Esophagus squamous epithelium (tissue), 5 donors: ENCODE measurements at regions not wholly inside any gene's neighbourhood (a gene's known extent, or its start where the extent isn't known, plus 50 kb on each side); places are given as distances from the start of the nearest gene placed in this dataset.

Source experiments
- DNase-seq: peaks from one replicate; lab custom pipeline; 2025; lab: John Stamatoyannopoulos, UW
- H3K27ac ChIP-seq, 4 donors: fragments of 200-600 bp; sonication (generic); one replicate each; pipeline ENCODE4 v1.5.1; 2016 to 2019; ENCODE audit warnings: mild to moderate bottlenecking in 1 of 4
- H3K27me3 ChIP-seq, 4 donors: fragments of 200-600 bp; sonication (generic); 1 replicate in 3 of 4; 2 replicates in 1 of 4; pipeline versions ENCODE4 v1.5.1 to v1.6.0; 2017 to 2021; ENCODE audit warnings: antibody characterized with exemption in 1 of 4
- H3K36me3 ChIP-seq, 3 donors: fragments of 200-600 bp; sonication (generic); one replicate each; pipeline ENCODE4 v1.5.1; 2016 to 2019
- H3K4me1 ChIP-seq, 3 donors: fragments of 200-600 bp; sonication (generic); one replicate each; pipeline ENCODE4 v1.5.1; 2017 to 2019
- H3K4me3 ChIP-seq, 4 donors: fragments of 200-600 bp; sonication (generic); 1 replicate in 3 of 4; 2 replicates in 1 of 4; pipeline ENCODE4 v1.5.1; 2016 to 2019; ENCODE audit warnings: mild to moderate bottlenecking in 2 of 4, moderate library complexity in 1 of 4
- H3K9me3 ChIP-seq, 3 donors: fragments of 200-600 bp; sonication (generic); one replicate each; pipeline ENCODE4 v1.5.1; 2016 to 2019
- POLR2A ChIP-seq, 4 donors: fragments of 450-650 bp; IDR thresholded peaks; one replicate each; pipeline ENCODE4 v1.6.1; 2017; ENCODE audit warnings: antibody characterized with exemption in 4 of 4, mild to moderate bottlenecking in 4 of 4, moderate library complexity in 3 of 4
- WGBS, 2 donors: methylation state at CpG; one replicate each; pipeline ENCODE4 v1.1.5; 2018; 5-methylcytosine and 5-hydroxymethylcytosine counted together
- intact Hi-C: fragments of 100-400 bp; cut with DNase I; formaldehyde crosslinking; loops from one replicate; pipeline ENCODE4 v1.15.0; 2022
- TF ChIP-seq, protein P1 (sequence below), 6 experiments: fragments of 450-650 bp in 4 of 6; fragments of 200-600 bp in 2 of 6; sonication (generic) in 2 of 6; IDR thresholded peaks; one replicate each; pipeline ENCODE4 v1.5.1; 2016 to 2019; ENCODE audit warnings: antibody characterized with exemption in 6 of 6, mild to moderate bottlenecking in 4 of 6, moderate library complexity in 4 of 6
- donor health status: DM: yes; HTN: yes; CAD: no.

DNA sequence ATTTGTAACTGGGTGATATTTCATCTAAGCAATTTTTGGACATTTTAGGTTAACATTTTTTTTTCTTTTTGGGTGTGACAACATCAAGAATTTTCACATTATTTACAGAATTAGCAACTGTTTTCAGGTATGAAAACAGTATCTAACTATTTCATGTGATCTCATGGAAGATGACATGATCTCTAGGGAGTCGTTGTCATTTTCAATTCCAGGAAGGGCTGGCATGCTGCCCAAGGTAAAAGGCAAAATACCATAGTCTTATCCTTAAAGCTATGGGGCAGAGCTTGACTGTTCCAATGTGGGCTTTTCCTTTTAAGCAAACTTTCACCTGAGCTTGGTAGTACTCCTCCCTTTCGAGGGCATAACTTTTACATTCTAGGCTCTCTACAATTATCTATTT lies 443.7 kb downstream of the DSEL start:
- H3K27me3 ChIP-seq, result no peaks in the 10 kb centered on the region
- 45 to 52% methylated on average over 2 of the region's 2 CpGs for WGBS, 2 donors
- TF ChIP-seq, protein P1, sequence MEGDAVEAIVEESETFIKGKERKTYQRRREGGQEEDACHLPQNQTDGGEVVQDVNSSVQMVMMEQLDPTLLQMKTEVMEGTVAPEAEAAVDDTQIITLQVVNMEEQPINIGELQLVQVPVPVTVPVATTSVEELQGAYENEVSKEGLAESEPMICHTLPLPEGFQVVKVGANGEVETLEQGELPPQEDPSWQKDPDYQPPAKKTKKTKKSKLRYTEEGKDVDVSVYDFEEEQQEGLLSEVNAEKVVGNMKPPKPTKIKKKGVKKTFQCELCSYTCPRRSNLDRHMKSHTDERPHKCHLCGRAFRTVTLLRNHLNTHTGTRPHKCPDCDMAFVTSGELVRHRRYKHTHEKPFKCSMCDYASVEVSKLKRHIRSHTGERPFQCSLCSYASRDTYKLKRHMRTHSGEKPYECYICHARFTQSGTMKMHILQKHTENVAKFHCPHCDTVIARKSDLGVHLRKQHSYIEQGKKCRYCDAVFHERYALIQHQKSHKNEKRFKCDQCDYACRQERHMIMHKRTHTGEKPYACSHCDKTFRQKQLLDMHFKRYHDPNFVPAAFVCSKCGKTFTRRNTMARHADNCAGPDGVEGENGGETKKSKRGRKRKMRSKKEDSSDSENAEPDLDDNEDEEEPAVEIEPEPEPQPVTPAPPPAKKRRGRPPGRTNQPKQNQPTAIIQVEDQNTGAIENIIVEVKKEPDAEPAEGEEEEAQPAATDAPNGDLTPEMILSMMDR (IDR thresholded peaks at IDR 0.05), result no peak
- no peak for TF ChIP-seq POLR2A (IDR thresholded peaks at IDR 0.05)
- no peak for DNase-seq
- no peaks in the 10 kb centered on the region for H3K36me3 ChIP-seq
- no peaks in the 10 kb centered on the region for H3K4me1 ChIP-seq
- H3K27ac ChIP-seq, result no peak overlapping the region
- H3K9me3 ChIP-seq, result no peaks in the 10 kb centered on the region
- H3K4me3 ChIP-seq, result no peak overlapping the region
- intact Hi-C loops, result no loop called here

DNA sequence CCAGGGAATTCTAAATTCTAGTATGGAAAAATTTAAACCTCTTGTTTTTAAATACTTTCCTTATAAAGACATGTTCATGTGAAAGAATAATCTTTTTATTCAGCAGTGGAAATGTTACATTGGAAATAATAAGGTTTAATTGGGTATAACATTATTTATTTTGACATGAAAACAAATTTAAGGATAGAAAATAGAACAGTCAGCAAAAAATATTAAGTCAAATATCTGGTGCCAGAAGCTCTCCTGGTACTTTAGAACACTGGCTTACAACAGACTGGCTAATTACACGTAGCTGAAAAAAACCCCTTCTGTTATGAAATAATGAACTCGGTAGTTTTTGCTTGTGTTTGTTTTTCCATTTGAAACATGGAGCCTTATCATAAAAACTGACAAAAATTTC lies 447.9 kb downstream of the DSEL start:
- intact Hi-C loops, result no loop called here
- Histone ChIP-seq H3K4me1 (no peaks in the 10 kb centered on the region), H3K27ac (no peak overlapping the region), H3K27me3 (no peaks in the 10 kb centered on the region), H3K36me3 (no peaks in the 10 kb centered on the region), H3K4me3 (no peak overlapping the region), H3K9me3 (no peaks in the 10 kb centered on the region)
- TF ChIP-seq, protein P1 (IDR thresholded peaks at IDR 0.05), result no peak
- TF ChIP-seq POLR2A (IDR thresholded peaks at IDR 0.05), result no peak
- DNase-seq, result no peak
- WGBS, 2 donors, result 54 to 69% methylated on average over 2 of the region's 2 CpGs

DNA sequence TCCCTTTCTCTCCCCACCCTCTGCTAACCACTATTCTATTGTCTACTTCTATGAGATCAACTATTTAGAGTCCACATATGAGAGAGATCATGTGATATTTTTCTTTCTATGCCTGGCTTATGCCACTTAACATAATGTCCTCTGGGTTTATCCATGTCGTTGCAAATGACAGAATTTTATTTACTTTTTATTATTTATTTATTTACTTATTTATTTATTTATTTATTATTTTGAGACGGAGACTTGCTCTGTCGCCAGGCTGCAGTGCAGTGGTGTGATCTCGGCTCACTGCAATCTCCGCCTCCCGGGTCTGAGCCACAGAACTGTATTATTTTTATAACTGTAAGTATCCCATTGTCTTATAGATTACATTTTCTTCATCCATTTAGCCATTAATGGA lies 443.4 kb upstream of the CDH19 start:
- intact Hi-C loops, result no loop called here
- 72 to 87% methylated on average over 6 of the region's 6 CpGs for WGBS, 2 donors
- Histone ChIP-seq H3K27ac (no peak overlapping the region), H3K4me3 (no peak overlapping the region), H3K9me3 (peaks cover 0 to 17% (median 5%) of the 10 kb centered on the region in 3 donors), H3K36me3 (no peaks in the 10 kb centered on the region), H3K27me3 (no peaks in the 10 kb centered on the region), H3K4me1 (no peaks in the 10 kb centered on the region)
- TF ChIP-seq, protein P1 (IDR thresholded peaks at IDR 0.05), result no peak
- TF ChIP-seq POLR2A (IDR thresholded peaks at IDR 0.05), result no peak
- DNase-seq, result no peak

DNA sequence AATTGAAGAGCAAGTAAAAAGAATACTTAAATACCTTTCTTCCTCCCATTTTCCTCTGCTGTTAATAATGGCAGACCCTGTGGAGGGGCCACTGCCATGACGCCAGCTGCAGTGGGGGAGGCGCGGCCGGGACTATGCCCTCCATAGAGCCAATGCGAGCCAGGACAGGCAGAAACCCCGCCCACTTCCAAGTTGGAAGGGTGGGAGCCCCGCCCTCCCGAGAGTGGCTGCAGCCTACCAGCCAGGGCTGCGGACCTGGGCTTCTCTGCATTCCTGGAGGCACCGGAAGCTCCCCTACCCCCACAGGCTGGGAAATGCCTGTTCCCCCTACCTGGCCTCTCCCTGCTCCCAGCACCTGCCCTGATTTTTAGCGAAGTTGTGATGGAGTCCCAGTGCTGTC lies 439.4 kb upstream of the CDH19 start:
- no peaks in the 10 kb centered on the region for H3K4me1 ChIP-seq
- no peak overlapping the region for H3K4me3 ChIP-seq
- no peaks in the 10 kb centered on the region for H3K27me3 ChIP-seq
- WGBS, 2 donors, result 92% methylated on average over 5 of the region's 11 CpGs; no CpG with 5 or more reads in 1 of the 2 donors
- DNase-seq, result no peak
- H3K36me3 ChIP-seq, result no peaks in the 10 kb centered on the region
- intact Hi-C loops, result no loop called here
- H3K9me3 ChIP-seq, result peaks cover 0 to 17% (median 5%) of the 10 kb centered on the region in 3 donors
- no peak overlapping the region for H3K27ac ChIP-seq
- TF ChIP-seq, protein P1 (IDR thresholded peaks at IDR 0.05), result no peak
- TF ChIP-seq POLR2A (IDR thresholded peaks at IDR 0.05), result no peak

DNA sequence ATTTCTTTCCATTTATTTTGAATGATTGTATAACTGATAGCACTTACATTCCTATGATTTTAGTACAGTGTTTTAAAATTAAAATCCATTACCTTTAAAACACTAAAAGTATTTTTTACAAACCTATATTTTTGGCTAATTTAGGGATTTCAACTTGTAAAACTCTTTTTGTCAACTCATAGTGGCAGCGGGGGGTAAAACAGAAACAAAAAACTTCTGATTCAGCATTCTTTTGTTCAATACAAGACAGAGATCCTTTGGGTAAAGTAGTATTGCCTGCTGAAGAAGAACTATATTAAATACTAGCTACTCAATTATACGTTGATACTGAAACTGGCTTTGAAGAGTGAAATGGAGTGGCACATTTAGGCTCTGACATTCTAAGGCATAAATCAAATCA lies 437.4 kb upstream of the CDH19 start:
- TF ChIP-seq POLR2A (IDR thresholded peaks at IDR 0.05), result no peak
- TF ChIP-seq, protein P1 (IDR thresholded peaks at IDR 0.05), result no peak
- WGBS, 2 donors, result 60 to 62% methylated on average over 2 of the region's 2 CpGs
- no peak overlapping the region for H3K27ac ChIP-seq

More for the DNA sequence above, 437.4 kb upstream of the CDH19 start:
- DNase-seq, result no peak
- Histone ChIP-seq H3K4me3 (no peak overlapping the region), H3K36me3 (no peaks in the 10 kb centered on the region), H3K27me3 (no peaks in the 10 kb centered on the region), H3K9me3 (peaks cover 0 to 17% (median 5%) of the 10 kb centered on the region in 3 donors), H3K4me1 (no peaks in the 10 kb centered on the region)
- intact Hi-C loops, result no loop called here
